ENCODE measurements at regions not wholly inside any gene's neighbourhood (a gene's known extent, or its start where the extent isn't known, plus 50 kb on each side); places are given as distances from the start of the nearest gene placed in this dataset.
A peak's percentile ranks its signal among the peaks of the same experiment; 100 is the strongest.

DNA sequence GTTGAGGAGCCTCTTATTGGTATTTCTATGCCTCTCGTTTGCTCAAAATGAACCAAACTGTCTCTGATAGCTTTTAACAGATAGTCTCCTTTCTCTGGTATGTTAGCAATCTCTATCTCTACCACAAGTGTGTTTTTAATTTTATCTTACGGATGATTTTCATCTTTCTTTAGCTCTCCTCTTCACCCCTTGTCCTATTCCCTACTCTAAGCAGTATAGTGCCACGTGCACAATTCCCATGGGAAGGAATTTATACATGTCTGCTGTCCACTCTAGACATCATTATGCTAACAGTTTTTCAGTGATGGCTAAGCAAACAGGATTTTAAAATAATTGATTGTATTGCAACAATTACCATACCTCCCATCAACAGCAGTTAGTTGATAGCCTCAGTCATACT lies 177.3 kb downstream of the CYB561 start:
- Histone ChIP-seq H3K27ac (ENCODE audit: low read depth, low read length) (no peak overlapping the region), H3K27me3 (ENCODE audit: control insufficient read depth in 2 of 2, insufficient read depth in 2 of 2, low read length in 2 of 2) (no peaks in the 10 kb centered on the region), H3K9me3 (ENCODE audit: control insufficient read depth in 2 of 3, low read length in 3 of 3) (no peaks in the 10 kb centered on the region), H3K4me3 (ENCODE audit: low read length) (no peak overlapping the region), H3K4me1 (ENCODE audit: control insufficient read depth in 2 of 2, insufficient read depth in 2 of 2, low read length in 2 of 2) (no peaks in the 10 kb centered on the region), H3K36me3 (ENCODE audit: control insufficient read depth in 2 of 3, insufficient read depth in 3 of 3, low read length in 3 of 3) (peaks cover 0 to 4% (median 0%) of the 10 kb centered on the region in 3 experiments)
- ATAC-seq (no peak), DNase-seq (no peak)
- Mint-ChIP-seq H3K4me3 (no peak overlapping the region), H3K9me3 (no peaks in the 10 kb centered on the region), H3K4me1 (peaks cover 0 to 4% (median 0%) of the 10 kb centered on the region in 7 donors), H3K27me3 (no peaks in the 10 kb centered on the region), H3K27ac (no peak overlapping the region), H3K36me3 (peaks cover 0 to 29% (median 13%) of the 10 kb centered on the region in 5 donors)
- CTCF ChIA-PET = interaction anchor here (0.6 kb wide), 1 partner anchor 109 kb away, joined by 3 read pairs; no protein-coding TSS in a partner anchor
- POLR2A ChIA-PET = no interaction called here
- intact Hi-C loops (cut with micrococcal nuclease) = no loop called here

DNA sequence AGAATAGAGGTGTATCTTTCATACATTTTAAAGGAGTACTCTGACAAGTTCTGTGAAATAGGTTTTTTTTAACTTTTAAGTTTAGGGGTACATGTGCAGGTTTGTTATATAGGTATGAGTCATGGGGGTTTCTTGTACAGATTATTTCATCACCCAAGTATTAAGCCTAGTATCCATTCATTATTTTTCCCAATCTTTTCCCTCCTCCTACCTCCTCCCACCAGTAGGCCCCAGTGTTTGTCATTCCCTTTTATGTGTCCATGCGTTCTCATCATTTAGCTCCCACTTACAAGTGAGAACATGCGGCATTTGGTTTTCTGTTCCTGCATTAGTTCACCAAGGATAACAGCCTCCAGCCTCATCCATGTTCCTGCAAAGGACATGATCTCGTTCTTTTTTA lies 175.5 kb downstream of the CYB561 start:
- Mint-ChIP-seq H3K4me1 (peaks cover 0 to 4% (median 0%) of the 10 kb centered on the region in 7 donors), H3K36me3 (peaks cover 0 to 33% (median 13%) of the 10 kb centered on the region in 5 donors), H3K9me3 (no peaks in the 10 kb centered on the region), H3K27me3 (no peaks in the 10 kb centered on the region), H3K4me3 (no peak overlapping the region), H3K27ac (no peak overlapping the region)
- DNase-seq (no peak), ATAC-seq (no peak)
- Histone ChIP-seq H3K27ac (ENCODE audit: low read depth, low read length) (no peak overlapping the region), H3K9me3 (ENCODE audit: control insufficient read depth in 2 of 3, low read length in 3 of 3) (no peaks in the 10 kb centered on the region), H3K27me3 (ENCODE audit: control insufficient read depth in 2 of 2, insufficient read depth in 2 of 2, low read length in 2 of 2) (no peaks in the 10 kb centered on the region), H3K36me3 (ENCODE audit: control insufficient read depth in 2 of 3, insufficient read depth in 3 of 3, low read length in 3 of 3) (peaks cover 0 to 4% (median 0%) of the 10 kb centered on the region in 3 experiments), H3K4me1 (ENCODE audit: control insufficient read depth in 2 of 2, insufficient read depth in 2 of 2, low read length in 2 of 2) (no peaks in the 10 kb centered on the region), H3K4me3 (ENCODE audit: low read length) (no peak overlapping the region)
- ChIA-PET CTCF (no interaction called here), POLR2A (no interaction called here)
- intact Hi-C loops (cut with micrococcal nuclease) = no loop called here

DNA sequence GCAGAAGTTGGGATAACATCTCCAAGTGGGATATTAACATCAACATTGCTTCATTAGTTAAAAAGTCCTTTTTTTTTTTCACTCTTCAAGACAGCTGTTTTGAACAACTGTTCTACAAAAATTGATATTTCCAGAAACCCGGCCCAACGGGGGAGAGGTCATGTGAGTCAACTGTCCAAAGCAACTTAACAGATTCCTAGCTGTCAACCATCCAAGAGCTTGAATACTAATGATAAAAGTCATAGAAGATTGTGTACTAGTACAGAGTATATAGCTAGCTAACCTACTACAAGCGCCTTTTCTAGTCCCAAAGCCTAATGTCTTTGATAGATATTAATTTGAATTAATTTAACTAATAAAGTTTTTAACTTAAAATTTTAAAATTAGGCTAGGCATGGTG lies 172.0 kb downstream of the CYB561 start:
- no peak overlapping the region for H3K4me3 Mint-ChIP-seq
- H3K4me1 Mint-ChIP-seq = peaks cover 0 to 10% (median 0%) of the 10 kb centered on the region in 7 donors
- no peaks in the 10 kb centered on the region for H3K4me1 ChIP-seq (ENCODE audit: control insufficient read depth in 2 of 2, insufficient read depth in 2 of 2, low read length in 2 of 2)
- H3K27me3 ChIP-seq (ENCODE audit: control insufficient read depth in 2 of 2, insufficient read depth in 2 of 2, low read length in 2 of 2) = no peaks in the 10 kb centered on the region
- H3K27ac ChIP-seq (ENCODE audit: low read depth, low read length) = no peak overlapping the region
- peaks cover 0 to 2% (median 0%) of the 10 kb centered on the region in 11 donors for H3K9me3 Mint-ChIP-seq
- H3K27me3 Mint-ChIP-seq = peaks cover 0 to 2% (median 0%) of the 10 kb centered on the region in 5 donors
- DNase-seq (no peak), ATAC-seq (no peak)
- intact Hi-C loops (cut with micrococcal nuclease) = no loop called here
- H3K36me3 ChIP-seq (ENCODE audit: control insufficient read depth in 2 of 3, insufficient read depth in 3 of 3, low read length in 3 of 3) = no peaks in the 10 kb centered on the region
- CTCF ChIA-PET = no interaction called here
- H3K27ac Mint-ChIP-seq = no peak overlapping the region
- no peaks in the 10 kb centered on the region for H3K9me3 ChIP-seq (ENCODE audit: control insufficient read depth in 2 of 3, low read length in 3 of 3)
- H3K36me3 Mint-ChIP-seq = peaks cover 0 to 28% (median 13%) of the 10 kb centered on the region in 5 donors
- POLR2A ChIA-PET = no interaction called here
- H3K4me3 ChIP-seq (ENCODE audit: low read length) = no peak overlapping the region

DNA sequence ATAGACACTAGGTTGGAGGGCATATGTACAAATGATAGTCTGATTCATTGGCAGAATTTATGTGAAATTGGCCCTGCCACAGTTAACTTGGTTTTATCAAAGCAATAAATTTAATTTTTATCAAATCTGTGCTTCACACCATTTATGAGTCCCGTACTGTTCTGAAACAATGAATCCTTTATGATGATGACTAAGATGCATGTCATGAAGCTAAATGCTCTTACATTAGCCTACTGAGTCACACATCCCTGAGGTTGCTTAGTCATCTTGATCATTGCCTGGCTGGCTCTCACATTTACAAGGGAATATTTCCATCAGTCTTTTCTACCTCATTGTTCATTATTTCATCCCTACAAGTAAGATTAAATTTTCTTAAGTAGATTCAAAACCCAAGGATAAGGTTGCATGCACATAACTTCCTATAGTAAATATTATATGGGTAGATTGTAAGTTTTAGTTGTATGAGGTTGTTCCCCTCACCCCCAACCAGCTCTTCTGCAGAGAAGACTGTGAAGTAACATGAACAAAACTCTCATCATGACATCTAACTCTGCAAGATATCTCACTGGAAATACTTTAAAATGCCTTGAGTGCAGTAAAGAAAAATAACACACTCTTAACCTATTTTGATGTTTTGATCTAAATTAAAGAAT lies 170.7 kb downstream of the CYB561 start:
- Histone ChIP-seq H3K4me1 (ENCODE audit: control insufficient read depth in 2 of 2, insufficient read depth in 2 of 2, low read length in 2 of 2) (no peaks in the 10 kb centered on the region), H3K27ac (ENCODE audit: low read depth, low read length) (no peak overlapping the region), H3K9me3 (ENCODE audit: control insufficient read depth in 2 of 3, low read length in 3 of 3) (no peaks in the 10 kb centered on the region), H3K36me3 (ENCODE audit: control insufficient read depth in 2 of 3, insufficient read depth in 3 of 3, low read length in 3 of 3) (no peaks in the 10 kb centered on the region), H3K27me3 (ENCODE audit: control insufficient read depth in 2 of 2, insufficient read depth in 2 of 2, low read length in 2 of 2) (no peaks in the 10 kb centered on the region), H3K4me3 (ENCODE audit: low read length) (no peak overlapping the region)
- intact Hi-C loops (cut with micrococcal nuclease) = no loop called here
- peaks cover 0 to 3% (median 0%) of the 10 kb centered on the region in 5 donors for H3K27me3 Mint-ChIP-seq
- ChIA-PET POLR2A (no interaction called here), CTCF (no interaction called here)
- H3K27ac Mint-ChIP-seq = no peak overlapping the region
- H3K4me1 Mint-ChIP-seq = peaks cover 0 to 10% (median 0%) of the 10 kb centered on the region in 7 donors
- H3K36me3 Mint-ChIP-seq = peaks cover 0 to 25% (median 10%) of the 10 kb centered on the region in 5 donors
- no peak for DNase-seq
- ATAC-seq = peak; percentile 78
- H3K4me3 Mint-ChIP-seq = no peak overlapping the region
- peaks cover 0 to 2% (median 0%) of the 10 kb centered on the region in 11 donors for H3K9me3 Mint-ChIP-seq

DNA sequence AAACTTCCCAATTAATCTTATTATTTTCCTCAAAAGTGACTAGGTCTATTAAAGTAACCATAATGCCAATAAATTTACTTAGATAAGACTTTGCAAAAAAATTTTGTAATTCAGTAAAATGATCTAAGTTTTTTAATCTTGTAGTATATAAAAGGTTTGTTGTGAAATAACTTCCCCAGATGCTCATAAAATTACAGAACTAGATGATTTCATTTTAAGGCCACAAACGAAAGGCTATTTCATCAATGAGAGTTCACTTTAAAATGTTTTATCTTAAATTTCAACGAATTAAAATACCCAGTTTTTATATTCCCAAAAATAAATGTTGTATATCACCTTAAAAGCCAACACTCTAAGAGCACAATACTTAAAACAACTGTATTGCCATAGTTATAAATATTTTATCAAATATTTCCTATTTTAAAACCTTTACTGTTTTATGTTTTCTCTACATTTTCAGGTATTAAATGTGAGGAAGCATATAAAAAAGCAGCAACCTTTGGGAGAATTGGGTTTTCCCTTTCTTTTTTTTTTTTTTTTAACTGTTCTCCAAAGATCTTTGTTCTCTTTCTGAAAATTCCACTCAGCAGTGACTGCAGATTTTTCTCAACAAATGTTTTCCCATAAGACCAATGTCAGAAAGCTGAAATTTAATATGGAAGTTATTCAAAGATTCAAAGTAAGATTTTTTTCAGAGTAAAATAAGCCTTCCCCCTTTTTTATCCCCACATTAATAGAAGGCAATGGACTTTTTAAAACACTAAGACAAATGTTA lies 169.9 kb downstream of the CYB561 start:
- H3K27me3 ChIP-seq (ENCODE audit: control insufficient read depth in 2 of 2, insufficient read depth in 2 of 2, low read length in 2 of 2) = no peaks in the 10 kb centered on the region
- peaks cover 0 to 5% (median 0%) of the 10 kb centered on the region in 11 donors for H3K9me3 Mint-ChIP-seq
- no peak overlapping the region for H3K4me3 ChIP-seq (ENCODE audit: low read length)
- no peak overlapping the region for H3K27ac Mint-ChIP-seq
- no peaks in the 10 kb centered on the region for H3K36me3 ChIP-seq (ENCODE audit: control insufficient read depth in 2 of 3, insufficient read depth in 3 of 3, low read length in 3 of 3)
- peaks cover 0 to 10% (median 0%) of the 10 kb centered on the region in 7 donors for H3K4me1 Mint-ChIP-seq
- H3K4me3 Mint-ChIP-seq = no peak overlapping the region
- CTCF ChIA-PET = no interaction called here
- no peak overlapping the region for H3K27ac ChIP-seq (ENCODE audit: low read depth, low read length)
- no peaks in the 10 kb centered on the region for H3K4me1 ChIP-seq (ENCODE audit: control insufficient read depth in 2 of 2, insufficient read depth in 2 of 2, low read length in 2 of 2)
- H3K36me3 Mint-ChIP-seq = peaks cover 0 to 26% (median 5%) of the 10 kb centered on the region in 5 donors
- H3K9me3 ChIP-seq (ENCODE audit: control insufficient read depth in 2 of 3, low read length in 3 of 3) = no peaks in the 10 kb centered on the region
- no peak for ATAC-seq
- intact Hi-C loops (cut with micrococcal nuclease) = no loop called here
- DNase-seq = no peak
- peaks cover 0 to 5% (median 0%) of the 10 kb centered on the region in 5 donors for H3K27me3 Mint-ChIP-seq
- POLR2A ChIA-PET = no interaction called here

DNA sequence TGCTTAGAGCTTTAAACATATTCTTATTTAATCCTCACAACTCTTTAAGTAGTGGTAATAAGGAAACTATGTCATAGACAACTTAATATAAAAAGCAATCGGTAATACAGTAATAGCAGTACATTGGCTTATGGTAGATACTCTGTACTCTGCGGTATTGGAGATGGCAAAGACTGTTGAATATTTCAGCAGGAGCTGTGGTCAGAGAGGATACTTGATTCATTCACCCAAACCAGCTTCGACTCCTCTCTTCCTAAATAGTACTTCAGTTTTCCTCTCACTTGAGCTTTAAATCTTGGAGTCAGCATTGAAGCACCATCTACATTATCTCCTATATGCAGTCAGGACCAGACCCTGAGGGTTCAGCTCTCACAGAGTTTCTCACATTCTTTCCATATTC lies 169.3 kb downstream of the CYB561 start:
- Mint-ChIP-seq H3K4me3 (no peak overlapping the region), H3K9me3 (peaks cover 0 to 5% (median 0%) of the 10 kb centered on the region in 11 donors), H3K27me3 (peaks cover 0 to 5% (median 0%) of the 10 kb centered on the region in 5 donors), H3K27ac (no peak overlapping the region), H3K36me3 (peaks cover 0 to 27% (median 5%) of the 10 kb centered on the region in 5 donors), H3K4me1 (peaks cover 0 to 10% (median 0%) of the 10 kb centered on the region in 7 donors)
- H3K4me1 ChIP-seq (ENCODE audit: control insufficient read depth in 2 of 2, insufficient read depth in 2 of 2, low read length in 2 of 2) = no peaks in the 10 kb centered on the region
- intact Hi-C loops (cut with micrococcal nuclease) = no loop called here
- H3K27ac ChIP-seq (ENCODE audit: low read depth, low read length) = no peak overlapping the region
- H3K4me3 ChIP-seq (ENCODE audit: low read length) = no peak overlapping the region
- H3K36me3 ChIP-seq (ENCODE audit: control insufficient read depth in 2 of 3, insufficient read depth in 3 of 3, low read length in 3 of 3) = no peaks in the 10 kb centered on the region
- POLR2A ChIA-PET = no interaction called here
- ATAC-seq = no peak
- no peaks in the 10 kb centered on the region for H3K27me3 ChIP-seq (ENCODE audit: control insufficient read depth in 2 of 2, insufficient read depth in 2 of 2, low read length in 2 of 2)
- no peak for DNase-seq
- no peaks in the 10 kb centered on the region for H3K9me3 ChIP-seq (ENCODE audit: control insufficient read depth in 2 of 3, low read length in 3 of 3)
- CTCF ChIA-PET = no interaction called here
